Inflammatory macrophage (primary cell): ENCODE measurements at regions not wholly inside any gene's neighbourhood (a gene's known extent, or its start where the extent isn't known, plus 50 kb on each side); places are given as distances from the start of the nearest gene placed in this dataset.
"Not testable (repeated sequence)": the region's sequence is repeated elsewhere in the genome, so short reads cannot be mapped to it uniquely, and the experiment has no call there.

ENCODE experiments used
- DNase-seq, 2 donors: peaks; one replicate each; pipeline ENCODE4 v3.0.0-alpha.2; 2020 to 2022

DNA sequence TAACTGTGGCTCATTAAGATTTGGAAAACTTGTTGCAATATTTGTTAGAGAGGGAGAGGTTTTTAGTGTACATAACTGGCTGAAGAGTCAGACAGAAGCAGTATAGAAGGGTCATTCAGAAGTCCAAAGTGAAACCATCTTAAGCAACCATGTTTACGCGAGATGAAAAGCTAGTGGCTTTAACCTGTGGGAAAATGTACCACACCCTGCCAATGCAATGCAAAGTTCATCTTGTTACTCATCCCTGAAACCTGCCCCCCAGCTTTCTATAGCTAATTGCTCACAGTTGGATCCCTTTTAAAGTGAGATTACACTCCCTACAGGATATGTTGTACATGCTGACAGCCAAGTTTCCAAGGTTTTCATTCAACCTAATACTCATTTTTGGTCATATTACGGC, 96.7 kb upstream of the RAPGEF2 start:
- DNase-seq, result no peak

- DNase-seq, result no peak
Measured at GRCh38 chr4:159008671-159009070, 94.2 kb upstream of the RAPGEF2 start.

GRCh38 chr4:159009521-159009920, 93.4 kb upstream of the RAPGEF2 start:
- DNase-seq, result no peak

DNA sequence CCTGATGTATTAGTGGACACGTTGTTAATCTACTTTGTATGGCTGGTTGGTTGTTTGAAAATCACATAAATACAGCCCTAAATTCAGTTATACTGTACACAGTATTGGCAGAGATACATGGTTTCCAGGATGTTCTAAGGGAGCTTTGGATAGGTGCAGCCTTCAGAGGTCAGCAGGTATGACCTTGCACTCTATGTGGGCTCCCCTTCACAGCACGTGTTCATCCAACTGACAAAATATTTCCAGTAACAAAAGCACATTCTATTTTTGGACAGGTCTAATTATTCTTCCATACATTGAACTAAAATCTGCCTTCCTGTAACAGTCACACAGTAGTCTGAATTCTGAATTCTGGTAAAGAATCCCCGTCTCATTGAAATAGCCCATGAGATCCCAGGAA, 92.8 kb upstream of the RAPGEF2 start:
- DNase-seq, result no peak

DNA sequence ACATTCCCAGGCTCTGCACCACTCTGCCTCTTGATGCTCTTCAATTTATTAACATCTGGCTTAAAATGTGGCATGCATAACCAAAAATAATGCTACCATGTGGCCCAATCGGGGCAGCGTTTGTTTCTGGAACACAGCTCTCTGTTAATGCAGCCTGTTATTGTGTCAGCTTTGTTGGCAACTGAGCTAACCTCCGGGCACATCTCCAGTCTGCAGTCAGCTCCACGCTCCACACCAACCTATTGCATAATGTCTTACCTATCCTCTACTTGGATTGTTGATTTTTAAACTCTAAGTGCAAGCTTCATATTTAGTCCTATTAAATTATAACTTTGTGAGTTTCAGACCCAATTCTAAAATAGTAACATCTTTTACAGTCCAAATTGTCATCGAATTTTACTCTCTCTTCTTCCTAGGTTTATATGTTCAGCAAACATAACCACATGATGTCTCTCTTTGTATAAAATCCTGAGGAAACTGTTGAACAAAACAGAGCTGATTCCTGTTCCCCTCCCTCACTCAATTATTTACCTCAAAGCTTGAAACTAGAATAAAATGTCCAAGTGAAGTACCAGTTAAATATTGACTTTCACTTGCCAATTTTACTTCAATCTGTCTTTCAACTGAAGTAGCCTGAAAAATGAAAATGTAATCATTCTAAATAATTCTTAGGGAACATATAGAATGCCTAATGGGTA, 92.2 kb upstream of the RAPGEF2 start:
- no peak for DNase-seq

DNA sequence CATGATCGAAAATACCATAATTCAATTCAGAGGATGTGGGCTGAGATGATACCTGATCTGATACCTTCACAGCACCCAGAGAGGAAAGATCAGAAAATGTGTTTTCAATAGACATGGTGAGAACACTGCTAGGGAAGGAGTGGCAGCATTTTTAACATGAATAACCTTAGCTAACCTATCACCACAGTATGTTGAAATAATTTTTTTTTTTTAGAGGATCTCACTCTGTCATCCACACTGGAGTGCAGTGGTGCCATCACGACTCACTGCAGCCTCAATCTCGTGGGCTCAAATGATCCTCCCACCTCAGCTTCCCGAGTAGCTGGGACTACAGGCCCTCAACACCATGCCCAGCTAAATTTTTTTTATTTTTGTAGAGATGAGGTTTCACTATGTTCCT, 90.5 kb upstream of the RAPGEF2 start:
- no peak for DNase-seq

GRCh38 chr4:159013692-159014091, 89.2 kb upstream of the RAPGEF2 start:
- no peak for DNase-seq

DNA sequence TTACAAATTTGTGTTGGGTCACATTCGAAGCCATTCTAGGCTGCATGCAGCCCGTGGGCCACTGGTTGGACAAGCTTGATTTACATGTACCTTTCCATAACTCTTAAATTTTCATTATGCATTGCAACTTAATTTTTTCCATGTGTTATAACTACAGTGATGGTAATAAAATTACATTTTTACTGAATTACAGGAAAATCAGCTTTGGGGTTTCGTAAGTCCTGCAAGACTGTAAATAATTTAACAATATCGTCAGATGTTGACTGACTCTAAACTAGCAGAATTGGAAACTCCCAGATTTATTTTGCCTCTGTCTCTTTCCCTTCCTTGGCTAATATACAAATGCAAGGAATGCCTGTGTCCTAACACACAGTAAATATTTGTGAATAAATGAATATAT, 88.0 kb upstream of the RAPGEF2 start:
- no peak for DNase-seq

- no peak for DNase-seq
Measured at GRCh38 chr4:159015841-159016240, 87.0 kb upstream of the RAPGEF2 start.

GRCh38 chr4:159016593-159017024, 86.3 kb upstream of the RAPGEF2 start:
- no peak for DNase-seq

DNA sequence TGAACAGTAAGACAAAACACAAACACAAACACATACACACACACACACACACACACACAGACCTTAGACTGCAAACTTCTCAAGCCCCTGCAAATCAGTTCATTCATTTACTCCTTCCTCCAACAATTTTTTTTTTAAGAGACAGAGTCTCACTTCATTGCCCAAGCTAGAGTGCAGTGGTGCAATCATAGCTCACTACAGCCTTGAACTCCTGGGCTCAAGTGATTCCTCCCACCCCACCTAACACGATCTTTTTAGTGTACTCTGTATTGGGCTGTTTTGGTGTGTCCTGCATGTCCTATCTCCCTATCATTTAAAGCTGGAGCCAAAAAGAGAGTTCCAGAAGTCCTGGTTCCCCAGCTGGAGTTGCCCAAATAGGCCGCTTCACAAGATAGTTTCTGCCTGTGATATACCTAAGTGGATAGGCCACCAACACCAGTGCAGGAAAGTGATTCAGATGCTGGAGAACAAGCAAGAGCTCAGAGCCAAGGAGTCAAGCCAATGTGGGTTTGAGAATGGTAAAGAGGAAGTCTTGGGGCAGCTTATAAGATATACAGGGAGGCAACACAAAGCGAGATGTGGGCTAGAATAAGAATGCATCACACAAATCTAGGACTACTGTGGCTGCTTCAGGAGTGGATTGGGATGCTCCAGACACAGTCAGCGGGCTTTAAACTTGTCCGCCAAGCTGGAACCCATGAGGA, 85.4 kb upstream of the RAPGEF2 start:
- no peak for DNase-seq

DNA sequence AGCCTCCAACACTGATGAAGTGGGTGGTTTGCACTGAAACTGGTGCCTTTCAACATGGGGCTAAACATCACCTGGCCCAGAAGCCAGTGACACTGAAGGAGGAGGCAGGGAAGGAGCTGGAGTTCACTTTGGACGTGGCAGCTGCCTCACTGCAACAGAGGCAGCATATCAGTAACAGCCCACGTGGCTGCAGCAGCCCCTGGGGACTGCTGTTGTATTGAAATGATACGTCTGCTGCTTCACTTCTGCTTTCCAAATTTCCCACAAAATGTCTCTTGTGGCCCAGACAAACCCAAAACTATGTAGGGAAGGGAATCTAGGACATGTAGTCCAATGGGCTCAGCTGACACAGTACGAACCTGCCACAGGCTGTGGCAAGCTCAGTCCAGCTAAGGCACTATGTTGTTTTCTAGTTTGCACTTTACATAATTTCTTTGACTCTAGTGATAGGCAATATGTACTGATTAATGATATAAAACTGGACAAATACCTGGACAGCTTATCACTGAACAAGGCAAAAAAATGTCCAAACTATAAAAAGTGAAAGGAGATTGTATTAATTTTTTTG, 84.7 kb upstream of the RAPGEF2 start:
- no peak for DNase-seq

- DNase-seq, result no peak
Measured at GRCh38 chr4:159019356-159019755, 83.5 kb upstream of the RAPGEF2 start.

GRCh38 chr4:159021597-159022385, 81.1 kb upstream of the RAPGEF2 start:
- DNase-seq, result no peak

DNA sequence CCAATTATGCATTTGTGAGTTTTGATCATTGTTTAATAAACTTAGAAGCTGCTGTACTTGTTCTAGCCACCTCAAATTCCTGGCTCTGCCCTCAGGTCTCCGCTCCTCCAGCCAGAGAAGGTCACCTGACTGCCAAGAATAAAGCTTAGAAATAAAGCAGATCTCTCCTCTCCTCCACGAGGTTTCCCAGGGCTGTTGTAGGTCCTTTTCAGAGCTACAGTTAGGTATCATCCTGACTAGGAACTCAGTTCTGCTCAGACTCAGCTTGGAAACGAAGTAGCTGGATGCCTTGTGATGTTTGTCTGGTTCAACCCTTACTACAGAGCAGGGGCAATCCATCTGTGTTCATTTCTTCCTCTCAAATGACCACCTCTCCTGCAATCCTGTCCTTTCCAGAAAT, 79.1 kb upstream of the RAPGEF2 start:
- DNase-seq, result no peak

GRCh38 chr4:159024266-159024665, 78.6 kb upstream of the RAPGEF2 start:
- no peak for DNase-seq

DNA sequence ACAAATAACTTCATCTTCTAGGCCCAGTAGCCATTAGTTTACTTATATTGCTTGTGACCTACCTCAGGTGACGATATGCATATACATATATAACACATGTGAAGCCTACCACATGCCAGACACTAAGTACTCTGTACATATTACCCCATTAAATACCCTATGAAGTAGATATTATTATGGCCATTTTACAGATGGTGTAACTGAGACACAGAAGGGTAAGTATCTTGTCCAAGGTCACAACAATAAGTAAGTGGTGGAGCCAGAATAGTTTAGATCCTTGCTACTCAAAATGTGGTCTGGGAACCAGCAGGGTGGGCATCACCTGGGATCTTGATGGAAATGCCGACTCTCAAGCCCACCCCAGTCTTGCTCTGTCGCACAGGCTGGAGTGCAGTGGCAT, 78.1 kb upstream of the RAPGEF2 start:
- no peak for DNase-seq

GRCh38 chr4:159026329-159026728, 76.5 kb upstream of the RAPGEF2 start:
- no peak for DNase-seq

DNA sequence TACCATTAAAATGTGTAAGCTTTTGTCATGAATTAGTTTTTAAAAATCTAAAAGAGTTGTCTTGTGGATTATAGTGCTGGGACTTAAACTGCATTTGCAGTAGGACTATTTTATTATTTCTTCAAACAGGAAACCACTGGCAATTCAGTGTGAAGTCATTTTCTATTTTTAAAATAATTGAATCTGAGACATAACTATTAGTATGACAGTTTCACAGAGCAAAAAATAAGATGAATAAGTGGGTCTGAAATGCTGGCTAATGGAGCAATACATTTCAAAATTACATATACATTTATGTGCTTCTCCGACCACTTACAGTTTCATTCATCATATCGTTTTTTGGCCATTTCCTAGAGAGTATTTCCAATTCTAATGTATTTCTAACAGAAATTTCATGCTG, 75.3 kb upstream of the RAPGEF2 start:
- DNase-seq, result peak in 1 of 2 donors; percentile 4

DNA sequence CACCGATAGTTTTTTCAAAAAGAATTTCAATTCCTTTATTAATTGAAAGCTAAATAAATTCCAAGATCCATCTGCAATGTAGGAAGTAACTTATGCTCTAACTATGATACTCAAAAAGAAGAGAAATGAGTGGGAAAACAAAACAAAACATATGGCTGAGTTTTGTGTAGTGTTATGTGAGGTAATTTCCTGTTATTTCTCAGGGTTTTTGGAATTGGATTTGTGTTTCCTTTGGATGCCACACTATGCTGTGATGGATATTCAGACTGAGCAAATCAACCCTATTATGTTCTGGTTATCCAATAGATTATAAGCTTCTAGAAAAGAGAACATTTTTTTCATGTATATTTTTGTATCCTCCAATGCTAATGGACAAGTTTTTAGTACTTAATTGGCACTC, 73.4 kb upstream of the RAPGEF2 start:
- DNase-seq, result no peak

DNA sequence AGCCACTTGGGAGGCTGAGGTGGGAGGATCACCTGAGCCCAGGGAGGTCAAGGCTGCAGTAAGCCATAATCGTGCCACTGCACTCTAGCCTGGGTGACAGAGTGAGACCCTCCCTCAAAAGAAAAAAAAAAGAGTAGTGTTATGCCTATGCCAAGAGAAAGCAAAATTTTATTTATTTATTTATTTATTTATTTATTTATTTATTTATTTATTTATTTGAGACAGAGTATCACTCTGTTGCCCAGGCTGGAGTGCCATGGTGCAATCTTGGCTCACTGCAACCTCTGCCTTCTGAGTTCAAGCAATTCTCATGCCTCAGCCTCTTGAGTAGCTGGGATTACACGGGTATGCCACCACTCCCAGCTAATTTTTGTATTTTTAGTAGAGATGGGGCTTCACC, 72.6 kb upstream of the RAPGEF2 start:
- not testable (repeated sequence) for DNase-seq

DNA sequence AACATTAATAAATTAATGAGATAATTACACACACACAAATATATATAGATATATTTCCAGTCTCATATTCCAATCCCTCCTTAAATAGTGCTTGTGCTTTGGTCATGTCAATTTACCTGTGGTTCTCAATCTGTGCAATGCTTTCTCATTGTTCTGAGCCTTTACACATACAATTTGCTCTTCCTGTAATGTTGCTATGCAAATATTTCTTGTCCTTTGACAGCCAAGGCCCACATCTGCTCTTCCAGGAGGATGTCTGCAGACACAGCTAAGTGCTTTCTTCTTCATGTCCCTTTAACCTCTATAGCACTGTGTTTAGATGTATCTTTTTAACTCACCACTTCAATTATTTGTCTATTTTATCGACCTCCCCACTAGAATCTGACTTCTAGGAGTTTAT, 67.3 kb upstream of the RAPGEF2 start:
- DNase-seq, result no peak

DNA sequence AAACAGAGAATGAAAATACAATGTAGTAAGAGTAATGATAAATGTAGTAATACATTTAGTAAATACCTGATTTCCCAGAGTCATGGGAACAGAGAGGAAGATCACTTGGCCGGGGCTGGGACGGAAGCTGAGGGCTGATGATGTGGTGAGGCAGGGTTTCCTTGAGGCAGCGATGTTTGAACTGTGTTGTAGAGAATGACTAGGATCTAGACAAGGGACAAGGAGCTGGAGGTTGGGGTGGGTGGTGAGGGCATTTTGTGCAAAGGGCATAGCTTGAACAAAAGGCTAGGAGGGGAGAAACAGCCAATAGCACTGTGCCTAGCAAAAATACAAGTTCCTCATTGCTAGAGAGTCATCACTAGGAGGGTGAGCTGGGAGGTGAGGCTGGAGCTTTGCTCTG, 64.3 kb upstream of the RAPGEF2 start:
- peak in 1 of 2 donors; percentile 5 for DNase-seq
